GM23338 (cell line): ENCODE measurements at regions not wholly inside any gene's neighbourhood (a gene's known extent, or its start where the extent isn't known, plus 50 kb on each side); places are given as distances from the start of the nearest gene placed in this dataset.

Experiments
- CTCF ChIP-seq, 2 experiments: fragments of 200-600 bp in 1 of 2; sonication (generic) in 1 of 2; conservative IDR thresholded peaks; 2 replicates each; pipeline versions ENCODE4 v1.5.1 to v1.6.1; 2016 to 2017; ENCODE audit warnings: antibody characterized with exemption in 2 of 2, low read depth in 2 of 2, mild to moderate bottlenecking in 2 of 2, moderate library complexity in 1 of 2
- POLR2AphosphoS5 ChIP-seq: IDR thresholded peaks from 2 replicates; pipeline ENCODE4 v1.6.1; 2016; ENCODE audit warnings: antibody characterized with exemption, low read depth
- STAT1 ChIP-seq: IDR thresholded peaks from one replicate; pipeline ENCODE4 v1.6.1; 2016; ENCODE audit warnings: antibody characterized with exemption; ENCODE audit not compliant: unreplicated experiment

- TF ChIP-seq STAT1, result no peak
- no peak for TF ChIP-seq POLR2AphosphoS5
- TF ChIP-seq CTCF (conservative IDR thresholded peaks at IDR 0.05; ENCODE audit: low read depth in 2 of 2), result no peak
Measured at GRCh38 chr5:65073250-65073661, 304.5 kb downstream of the CWC27 start.
